H9 (cell line): ENCODE measurements at regions not wholly inside any gene's neighbourhood (a gene's known extent, or its start where the extent isn't known, plus 50 kb on each side); places are given as distances from the start of the nearest gene placed in this dataset.

Experiments used
- DNase-seq: peaks from one replicate; pipeline ENCODE4 v3.0.0-alpha.2; 2017
- H2AFZ ChIP-seq: one replicate; pipeline ENCODE4 v1.6.1; 2013; ENCODE audit warnings: mild to moderate bottlenecking, low read length, control low read depth, moderate library complexity
- H2AK5ac ChIP-seq: 2 replicates; pipeline ENCODE4 v1.6.1; 2013; ENCODE audit warnings: low read length, control low read depth, mixed read lengths; ENCODE audit not compliant: insufficient read length
- H2BK120ac ChIP-seq: one replicate; pipeline ENCODE4 v1.6.1; 2013; ENCODE audit warnings: low read depth, mild to moderate bottlenecking, low read length, control low read depth, inconsistent platforms; ENCODE audit not compliant: poor library complexity, severe bottlenecking
- H2BK12ac ChIP-seq: 2 replicates; pipeline ENCODE4 v1.6.1; 2013; ENCODE audit warnings: low read length, control low read depth, mixed read lengths, low read depth; ENCODE audit not compliant: insufficient read length
- H2BK15ac ChIP-seq: 2 replicates; pipeline ENCODE4 v1.6.1; 2013; ENCODE audit warnings: low read depth, low read length, control low read depth
- H2BK20ac ChIP-seq: one replicate; pipeline ENCODE4 v1.6.1; 2013; ENCODE audit warnings: low read depth, mild to moderate bottlenecking, low read length, control low read depth, inconsistent platforms; ENCODE audit not compliant: poor library complexity, severe bottlenecking
- H2BK5ac ChIP-seq: 2 replicates; pipeline ENCODE4 v1.6.1; 2013; ENCODE audit warnings: low read length, control low read depth, mixed read lengths; ENCODE audit not compliant: insufficient read length
- H3K14ac ChIP-seq: 2 replicates; pipeline ENCODE4 v1.6.1; 2013; ENCODE audit warnings: low read length, control low read depth; ENCODE audit not compliant: insufficient read depth
- H3K18ac ChIP-seq: 2 replicates; pipeline ENCODE4 v1.6.1; 2013; ENCODE audit warnings: low read depth, mild to moderate bottlenecking, mixed read lengths, low read length, control low read depth; ENCODE audit not compliant: insufficient read length
- H3K23ac ChIP-seq: 2 replicates; pipeline ENCODE4 v1.6.1; 2013; ENCODE audit warnings: low read length, control low read depth, mixed read lengths, low read depth; ENCODE audit not compliant: insufficient read length
- H3K23me2 ChIP-seq: 2 replicates; pipeline ENCODE4 v1.6.1; 2013; ENCODE audit warnings: low read depth, mild to moderate bottlenecking, mixed read lengths, low read length, control low read depth; ENCODE audit not compliant: insufficient read length, poor library complexity, severe bottlenecking
- H3K27ac ChIP-seq: 2 replicates; pipeline ENCODE4 v1.5.1; 2013; ENCODE audit warnings: low read length, control low read depth, mixed read lengths, low read depth; ENCODE audit not compliant: insufficient read length
- H3K27me3 ChIP-seq: 2 replicates; pipeline ENCODE4 v1.6.1; 2013; ENCODE audit warnings: low read length, control low read depth, inconsistent platforms; ENCODE audit not compliant: insufficient read depth
- H3K4ac ChIP-seq: 2 replicates; pipeline ENCODE4 v1.6.1; 2013; ENCODE audit warnings: low read depth, mild to moderate bottlenecking, control low read depth, inconsistent platforms, low read length, moderate library complexity
- H3K4me1 ChIP-seq: 2 replicates; pipeline ENCODE4 v1.6.1; 2013; ENCODE audit warnings: low read length, control low read depth, inconsistent platforms; ENCODE audit not compliant: insufficient read depth
- H3K4me2 ChIP-seq: 2 replicates; pipeline ENCODE4 v1.6.1; 2013; ENCODE audit warnings: low read length, control low read depth, mixed read lengths; ENCODE audit not compliant: insufficient read length, insufficient read depth
- H3K56ac ChIP-seq: 2 replicates; pipeline ENCODE4 v1.6.1; 2013; ENCODE audit warnings: low read depth, mild to moderate bottlenecking, mixed read lengths, low read length, control low read depth; ENCODE audit not compliant: insufficient read length
- H3K79me1 ChIP-seq: 2 replicates; pipeline ENCODE4 v1.6.1; 2013; ENCODE audit warnings: low read depth, mild to moderate bottlenecking, moderate library complexity, low read length, control low read depth, inconsistent platforms; ENCODE audit not compliant: insufficient read depth, poor library complexity, severe bottlenecking
- H3K79me2 ChIP-seq: 2 replicates; pipeline ENCODE4 v1.6.1; 2013; ENCODE audit warnings: low read length, control low read depth, inconsistent platforms; ENCODE audit not compliant: insufficient read depth
- H3K9ac ChIP-seq: 2 replicates; pipeline ENCODE4 v1.6.1; 2013; ENCODE audit warnings: low read length, control low read depth, mixed read lengths; ENCODE audit not compliant: insufficient read length; ENCODE audit errors: extremely low read depth
- H3K9me3 ChIP-seq: one replicate; pipeline ENCODE4 v1.6.1; 2013; ENCODE audit warnings: low read depth, low read length, inconsistent platforms; ENCODE audit not compliant: control insufficient read depth
- H3T11ph ChIP-seq: one replicate; pipeline ENCODE4 v1.6.1; 2013; ENCODE audit warnings: mild to moderate bottlenecking, low read length, control low read depth, inconsistent platforms
- H4K20me1 ChIP-seq: one replicate; pipeline ENCODE4 v1.6.1; 2013; ENCODE audit not compliant: control insufficient read depth, insufficient read length, insufficient read depth
- H4K5ac ChIP-seq: 2 replicates; pipeline ENCODE4 v1.6.1; 2013; ENCODE audit warnings: low read depth, mild to moderate bottlenecking, mixed read lengths, low read length, control low read depth; ENCODE audit not compliant: insufficient read length
- H4K8ac ChIP-seq: replicated peaks from 2 replicates; pipeline ENCODE4 v1.6.1; 2013; ENCODE audit warnings: low read length, control low read depth, mixed read lengths, low read depth; ENCODE audit not compliant: insufficient read length
- H4K91ac ChIP-seq: 2 replicates; pipeline ENCODE4 v1.6.1; 2013; ENCODE audit warnings: low read depth, mild to moderate bottlenecking, moderate library complexity, mixed read lengths, low read length, control low read depth; ENCODE audit not compliant: insufficient read length
- H3K27ac Mint-ChIP-seq, 3 experiments: 2 replicates in 2 of 3; 3 replicates in 1 of 3; pipeline ENCODE4 v1.8.0; 2020 to 2021; ENCODE audit warnings: mixed read lengths in 3 of 3, mild to moderate bottlenecking in 1 of 3, moderate library complexity in 1 of 3
- H3K27me3 Mint-ChIP-seq: 2 replicates; pipeline ENCODE4 v1.8.0; 2021; ENCODE audit warnings: low read depth, mild to moderate bottlenecking, moderate library complexity, mixed read lengths
- H3K36me3 Mint-ChIP-seq, 3 experiments: 2 replicates in 2 of 3; 3 replicates in 1 of 3; pipeline ENCODE4 v1.8.0; 2020 to 2021; ENCODE audit warnings: low read depth in 3 of 3, mixed read lengths in 3 of 3; ENCODE audit not compliant: insufficient read depth in 1 of 3
- H3K4me1 Mint-ChIP-seq, 2 experiments: 2 replicates each; pipeline ENCODE4 v1.8.0; 2020; ENCODE audit warnings: mixed read lengths in 2 of 2
- H3K4me3 Mint-ChIP-seq, 2 experiments: 2 replicates in 1 of 2; 3 replicates in 1 of 2; pipeline ENCODE4 v1.8.0; 2020 to 2021; ENCODE audit warnings: mild to moderate bottlenecking in 2 of 2, mixed read lengths in 2 of 2, moderate library complexity in 1 of 2
- H3K9me3 Mint-ChIP-seq, 2 experiments: 2 replicates in 1 of 2; 3 replicates in 1 of 2; pipeline ENCODE4 v1.8.0; 2020; ENCODE audit warnings: mild to moderate bottlenecking in 2 of 2, mixed read lengths in 2 of 2, moderate library complexity in 1 of 2
- CTCF ChIP-seq: fragments of 200-600 bp; sonication (generic); conservative IDR thresholded peaks from 3 replicates; pipeline ENCODE4 v1.8.0; 2021; ENCODE audit warnings: antibody characterized with exemption, mild to moderate bottlenecking
- WGBS: extraction: QIAGEN DNeasy Blood & Tissue Kit; methylation state at CpG from one replicate; pipeline ENCODE4 v1.1.7; 2013; ENCODE audit warnings: missing lambda C conversion rate, low lambda C conversion rate, mixed read lengths; ENCODE audit not compliant: insufficient read length; ENCODE audit errors: extremely low coverage; 5-methylcytosine and 5-hydroxymethylcytosine counted together

DNA sequence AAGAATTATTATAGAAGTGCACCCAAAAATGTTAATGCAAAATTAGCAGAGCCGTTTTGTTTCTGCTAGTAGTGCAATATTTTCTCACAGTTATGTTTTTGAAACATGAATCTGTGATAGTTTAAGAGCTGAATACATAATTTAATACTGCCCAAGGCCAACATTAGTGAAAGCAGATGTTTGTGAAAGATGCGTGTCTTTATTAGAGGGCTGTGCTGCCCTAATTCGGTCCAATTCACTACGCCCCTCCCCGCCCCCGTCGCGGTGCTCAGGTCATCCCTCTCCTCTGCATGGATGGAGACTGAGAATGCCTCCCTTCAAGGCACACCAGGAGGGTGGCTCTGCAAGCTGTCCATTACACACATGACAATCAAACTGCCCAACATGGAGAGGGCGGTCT, 172.0 kb downstream of the TEX36 start:
- H3K4me2 ChIP-seq, result no peak overlapping the region
- H3K27ac ChIP-seq, result no peak overlapping the region
- H2BK5ac ChIP-seq, result no peak overlapping the region
- H2AFZ ChIP-seq, result no peak overlapping the region
- no peak for DNase-seq
- no peak overlapping the region for H4K5ac ChIP-seq
- no peak overlapping the region for H2AK5ac ChIP-seq
- no peaks in the 10 kb centered on the region for H3K23me2 ChIP-seq
- no peak for TF ChIP-seq CTCF
- H3K27me3 ChIP-seq, result no peaks in the 10 kb centered on the region
- H3K18ac ChIP-seq, result no peak overlapping the region
- no peaks in the 10 kb centered on the region for H3K79me1 ChIP-seq
- no peaks in the 10 kb centered on the region for H4K20me1 ChIP-seq
- no peak overlapping the region for H2BK12ac ChIP-seq
- no peak overlapping the region for H2BK120ac ChIP-seq
- H3K14ac ChIP-seq, result no peak overlapping the region
- H3K27me3 Mint-ChIP-seq, result peaks cover 6% of the 10 kb centered on the region
- no peak overlapping the region for H3K4me3 Mint-ChIP-seq
- no peaks in the 10 kb centered on the region for H3K79me2 ChIP-seq
- peaks cover 3 to 27% (median 9%) of the 10 kb centered on the region in 3 experiments; a peak in 5 of 7 replicates for H3K36me3 Mint-ChIP-seq
- H3K9ac ChIP-seq, result no peak overlapping the region
- WGBS, result no CpG with 5 or more reads among the region's 9 CpGs
- H4K91ac ChIP-seq, result no peak overlapping the region
- H3K4me1 ChIP-seq, result peaks cover 9% of the 10 kb centered on the region; the same call in 1 of the 2 replicates
- H3K56ac ChIP-seq, result no peak overlapping the region
- no peak overlapping the region for H3K23ac ChIP-seq
- no peak overlapping the region; a peak in 1 of 7 replicates for H3K27ac Mint-ChIP-seq
- H2BK15ac ChIP-seq, result no peak overlapping the region
- no peak overlapping the region for H2BK20ac ChIP-seq
- no peak overlapping the region for H4K8ac ChIP-seq
- H3K9me3 Mint-ChIP-seq, result peaks cover 17% of the 10 kb centered on the region in 2 experiments; a peak in 4 of 5 replicates
- H3K4ac ChIP-seq, result no peak overlapping the region
- H3K4me1 Mint-ChIP-seq, result peaks cover 29 to 36% of the 10 kb centered on the region in 2 experiments
- H3T11ph ChIP-seq, result no peak overlapping the region
- H3K9me3 ChIP-seq, result peaks cover 6% of the 10 kb centered on the region
